Loucy (cell line): ENCODE measurements at regions not wholly inside any gene's neighbourhood (a gene's known extent, or its start where the extent isn't known, plus 50 kb on each side); places are given as distances from the start of the nearest gene placed in this dataset.

Source experiments
- H2AFZ ChIP-seq: fragments of 200-600 bp; sonication (generic); 2 replicates; pipeline ENCODE4 v1.6.0; 2016; ENCODE audit warnings: antibody characterized with exemption, mild to moderate bottlenecking, low read length, moderate library complexity
- H3F3A ChIP-seq: fragments of 200-600 bp; 2 replicates; pipeline ENCODE4 v1.6.0; 2016; ENCODE audit warnings: antibody characterized with exemption, low read depth, mild to moderate bottlenecking
- H3K27me3 ChIP-seq: fragments of 200-600 bp; sonication (generic); 2 replicates; pipeline ENCODE4 v1.6.1; 2014; ENCODE audit warnings: low read length, mild to moderate bottlenecking; ENCODE audit not compliant: insufficient read depth, poor library complexity, severe bottlenecking
- H3K36me3 ChIP-seq: fragments of 200-600 bp; sonication (generic); 2 replicates; pipeline ENCODE4 v1.6.1; 2016; ENCODE audit warnings: low read length; ENCODE audit not compliant: insufficient read depth
- H3K4me1 ChIP-seq: fragments of 200-600 bp; sonication (generic); 2 replicates; pipeline ENCODE4 v1.5.1; 2014; ENCODE audit warnings: low read length, mild to moderate bottlenecking; ENCODE audit not compliant: insufficient read depth, poor library complexity, severe bottlenecking
- H3K4me2 ChIP-seq: fragments of 200-600 bp; sonication (generic); 2 replicates; pipeline ENCODE4 v1.6.0; 2014; ENCODE audit warnings: antibody characterized with exemption, low read length, low read depth, mild to moderate bottlenecking; ENCODE audit not compliant: poor library complexity, severe bottlenecking
- H3K4me3 ChIP-seq: fragments of 200-600 bp; sonication (generic); 2 replicates; pipeline ENCODE4 v1.5.1; 2014; ENCODE audit warnings: low read length, mild to moderate bottlenecking, mixed read lengths; ENCODE audit not compliant: poor library complexity, severe bottlenecking
- H3K79me2 ChIP-seq: fragments of 200-600 bp; sonication (generic); 2 replicates; pipeline ENCODE4 v1.6.1; 2014; ENCODE audit warnings: low read length; ENCODE audit not compliant: insufficient read depth
- H3K9ac ChIP-seq: fragments of 200-600 bp; sonication (generic); 2 replicates; pipeline ENCODE4 v1.6.0; 2014; ENCODE audit warnings: mild to moderate bottlenecking, low read depth, low read length, moderate library complexity; ENCODE audit not compliant: poor library complexity, severe bottlenecking
- H3K9me2 ChIP-seq: fragments of 200-600 bp; sonication (generic); replicated peaks from 2 replicates; pipeline ENCODE4 v1.6.1; 2016; ENCODE audit warnings: low read depth, low read length, mixed read lengths
- H3K9me3 ChIP-seq: fragments of 200-600 bp; sonication (generic); 2 replicates; pipeline ENCODE4 v1.6.1; 2014; ENCODE audit warnings: mild to moderate bottlenecking, antibody characterized with exemption, low read length, low read depth; ENCODE audit not compliant: insufficient read depth
- H4K20me1 ChIP-seq: fragments of 200-600 bp; sonication (generic); 2 replicates; pipeline ENCODE4 v1.6.0; 2014; ENCODE audit warnings: antibody characterized with exemption, low read length, mild to moderate bottlenecking; ENCODE audit not compliant: insufficient read depth, poor library complexity, severe bottlenecking
- EZH2phosphoT487 ChIP-seq: fragments of 200-600 bp; IDR thresholded peaks from 2 replicates; pipeline ENCODE4 v1.6.1; 2018; ENCODE audit warnings: antibody characterized with exemption, mild to moderate bottlenecking, moderate library complexity, borderline replicate concordance
- TF ChIP-seq, protein P1 (sequence below): fragments of 200-600 bp; sonication (generic); conservative IDR thresholded peaks from 2 replicates; pipeline ENCODE4 v1.5.1; 2014; ENCODE audit warnings: mild to moderate bottlenecking, antibody characterized with exemption, low read length

DNA sequence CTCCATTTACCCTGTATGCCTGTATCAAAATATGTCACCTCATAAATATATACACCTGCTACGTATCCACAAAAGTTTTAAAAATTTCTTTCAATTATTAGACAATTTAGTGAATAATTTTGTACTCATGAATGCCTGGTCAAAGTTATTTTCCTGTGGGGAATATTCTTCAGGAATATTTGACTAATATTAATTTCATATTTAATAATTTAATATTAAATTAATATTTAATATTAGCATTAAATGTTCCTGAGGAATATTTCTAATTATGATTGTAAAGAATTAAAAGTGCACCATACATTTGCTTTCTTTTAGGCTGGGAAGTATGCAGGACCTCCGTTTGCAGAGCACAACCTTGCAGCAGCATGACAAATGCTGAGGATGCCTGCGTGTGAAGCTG, 422.7 kb downstream of the C3orf38 start:
- H3K9ac ChIP-seq, result no peak overlapping the region
- H3K4me2 ChIP-seq, result no peak overlapping the region
- TF ChIP-seq, protein P1, sequence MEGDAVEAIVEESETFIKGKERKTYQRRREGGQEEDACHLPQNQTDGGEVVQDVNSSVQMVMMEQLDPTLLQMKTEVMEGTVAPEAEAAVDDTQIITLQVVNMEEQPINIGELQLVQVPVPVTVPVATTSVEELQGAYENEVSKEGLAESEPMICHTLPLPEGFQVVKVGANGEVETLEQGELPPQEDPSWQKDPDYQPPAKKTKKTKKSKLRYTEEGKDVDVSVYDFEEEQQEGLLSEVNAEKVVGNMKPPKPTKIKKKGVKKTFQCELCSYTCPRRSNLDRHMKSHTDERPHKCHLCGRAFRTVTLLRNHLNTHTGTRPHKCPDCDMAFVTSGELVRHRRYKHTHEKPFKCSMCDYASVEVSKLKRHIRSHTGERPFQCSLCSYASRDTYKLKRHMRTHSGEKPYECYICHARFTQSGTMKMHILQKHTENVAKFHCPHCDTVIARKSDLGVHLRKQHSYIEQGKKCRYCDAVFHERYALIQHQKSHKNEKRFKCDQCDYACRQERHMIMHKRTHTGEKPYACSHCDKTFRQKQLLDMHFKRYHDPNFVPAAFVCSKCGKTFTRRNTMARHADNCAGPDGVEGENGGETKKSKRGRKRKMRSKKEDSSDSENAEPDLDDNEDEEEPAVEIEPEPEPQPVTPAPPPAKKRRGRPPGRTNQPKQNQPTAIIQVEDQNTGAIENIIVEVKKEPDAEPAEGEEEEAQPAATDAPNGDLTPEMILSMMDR, result no peak
- no peak for TF ChIP-seq EZH2phosphoT487
- no peaks in the 10 kb centered on the region for H3K9me2 ChIP-seq
- no peaks in the 10 kb centered on the region for H3K4me1 ChIP-seq
- H3K36me3 ChIP-seq, result no peaks in the 10 kb centered on the region
- H2AFZ ChIP-seq, result no peak overlapping the region
- no peak overlapping the region for H3K4me3 ChIP-seq
- 0 out of 2 replicates have a peak, but pooled peaks cover 4% of the 10 kb centered on the region for H3K9me3 ChIP-seq
- H3F3A ChIP-seq, result no peaks in the 10 kb centered on the region
- H3K79me2 ChIP-seq, result no peaks in the 10 kb centered on the region
- no peaks in the 10 kb centered on the region for H4K20me1 ChIP-seq
- no peaks in the 10 kb centered on the region for H3K27me3 ChIP-seq

DNA sequence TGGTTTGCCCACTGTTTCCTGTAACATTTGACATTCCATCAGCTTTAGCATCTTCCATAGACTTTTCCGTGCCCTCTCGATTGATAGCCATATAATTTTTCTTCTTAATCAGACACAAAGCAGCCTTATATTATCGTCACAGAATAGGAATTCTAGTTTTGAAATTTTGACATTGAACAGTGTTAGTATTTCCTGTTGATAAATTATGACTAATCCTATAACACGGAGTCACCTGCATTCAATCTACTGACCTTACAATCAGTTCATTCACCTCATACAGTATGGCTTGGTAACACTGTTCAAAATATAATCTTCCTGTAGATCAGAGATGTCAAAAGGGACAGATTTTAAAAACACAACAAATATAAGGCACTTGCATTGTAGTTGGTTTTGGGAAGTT, 423.7 kb downstream of the C3orf38 start:
- H3K4me2 ChIP-seq, result no peak overlapping the region
- H3K4me1 ChIP-seq, result no peaks in the 10 kb centered on the region
- no peaks in the 10 kb centered on the region for H3K36me3 ChIP-seq
- no peaks in the 10 kb centered on the region for H3F3A ChIP-seq
- H3K79me2 ChIP-seq, result no peaks in the 10 kb centered on the region
- 0 out of 2 replicates have a peak, but pooled peaks cover 4% of the 10 kb centered on the region for H3K9me3 ChIP-seq
- H3K4me3 ChIP-seq, result no peak overlapping the region
- no peaks in the 10 kb centered on the region for H3K9me2 ChIP-seq
- H3K27me3 ChIP-seq, result no peaks in the 10 kb centered on the region
- no peaks in the 10 kb centered on the region for H4K20me1 ChIP-seq
- H3K9ac ChIP-seq, result no peak overlapping the region
- TF ChIP-seq EZH2phosphoT487, result no peak
- TF ChIP-seq, protein P1, result no peak
- no peak overlapping the region for H2AFZ ChIP-seq

DNA sequence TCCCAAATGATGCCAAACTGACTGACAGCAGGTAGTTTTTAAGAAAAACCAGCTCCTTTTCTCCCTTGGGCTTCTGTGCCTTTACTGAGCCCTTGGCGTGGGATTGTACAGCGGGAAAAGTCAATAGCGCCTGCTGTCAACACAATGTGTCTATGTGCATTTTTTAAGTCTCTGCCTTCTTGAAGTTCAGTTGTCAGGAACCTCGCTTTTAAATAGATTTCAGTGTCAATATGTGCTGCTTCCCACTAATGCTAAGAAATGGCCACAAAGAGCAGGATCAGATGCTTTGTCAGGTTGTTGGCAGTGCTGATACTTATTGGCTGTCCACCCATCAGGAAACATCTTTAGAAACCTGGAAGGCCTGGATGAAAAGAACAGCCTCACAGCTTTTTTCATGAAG, 424.4 kb downstream of the C3orf38 start:
- H3K9me2 ChIP-seq, result no peaks in the 10 kb centered on the region
- H3K9ac ChIP-seq, result no peak overlapping the region
- H3K4me2 ChIP-seq, result no peak overlapping the region
- TF ChIP-seq, protein P1, result no peak
- no peak for TF ChIP-seq EZH2phosphoT487
- no peaks in the 10 kb centered on the region for H4K20me1 ChIP-seq
- 0 out of 2 replicates have a peak, but pooled peaks cover 4% of the 10 kb centered on the region for H3K9me3 ChIP-seq
- no peaks in the 10 kb centered on the region for H3F3A ChIP-seq
- no peaks in the 10 kb centered on the region for H3K36me3 ChIP-seq
- no peaks in the 10 kb centered on the region for H3K4me1 ChIP-seq
- H3K27me3 ChIP-seq, result no peaks in the 10 kb centered on the region
- no peaks in the 10 kb centered on the region for H3K79me2 ChIP-seq
- no peak overlapping the region for H3K4me3 ChIP-seq
- no peak overlapping the region for H2AFZ ChIP-seq
